ENCODE measurements at regions not wholly inside any gene's neighbourhood (a gene's known extent, or its start where the extent isn't known, plus 50 kb on each side); places are given as distances from the start of the nearest gene placed in this dataset.

- H3K36me3 Mint-ChIP-seq (ENCODE audit: unreplicated experiment) = peaks cover 7% of the 10 kb centered on the region
- H3K27ac Mint-ChIP-seq (ENCODE audit: unreplicated experiment) = no peak overlapping the region
- no peaks in the 10 kb centered on the region for H3K4me1 Mint-ChIP-seq (ENCODE audit: low read depth, unreplicated experiment)
- no peak for TF ChIP-seq CTCF (IDR thresholded peaks at IDR 0.05; ENCODE audit: partially characterized antibody, unreplicated experiment)
- no peak overlapping the region for H3K4me3 Mint-ChIP-seq (ENCODE audit: unreplicated experiment)
- DNase-seq = no peak
- no peaks in the 10 kb centered on the region for H3K27me3 Mint-ChIP-seq (ENCODE audit: unreplicated experiment)
- peaks cover 4% of the 10 kb centered on the region for H3K9me3 Mint-ChIP-seq (ENCODE audit: unreplicated experiment)
These were observed 488.7 kb downstream of the TRIML1 start for GRCh38 chr4:188627892-188628291.

GRCh38 chr4:188639479-188640100, 500.3 kb downstream of the TRIML1 start:
- no peaks in the 10 kb centered on the region for H3K27me3 Mint-ChIP-seq (ENCODE audit: unreplicated experiment)
- H3K4me3 Mint-ChIP-seq (ENCODE audit: unreplicated experiment) = no peak overlapping the region
- no peaks in the 10 kb centered on the region for H3K36me3 Mint-ChIP-seq (ENCODE audit: unreplicated experiment)
- peak overlapping the region; percentile 40 for H3K27ac Mint-ChIP-seq (ENCODE audit: unreplicated experiment)
- no peak for TF ChIP-seq CTCF (IDR thresholded peaks at IDR 0.05; ENCODE audit: partially characterized antibody, unreplicated experiment)
- no peaks in the 10 kb centered on the region for H3K4me1 Mint-ChIP-seq (ENCODE audit: low read depth, unreplicated experiment)
- H3K9me3 Mint-ChIP-seq (ENCODE audit: unreplicated experiment) = no peaks in the 10 kb centered on the region
- DNase-seq = no peak

- Mint-ChIP-seq H3K27me3 (ENCODE audit: unreplicated experiment) (no peaks in the 10 kb centered on the region), H3K4me3 (ENCODE audit: unreplicated experiment) (no peak overlapping the region)
- no peak for DNase-seq
These were observed 508.7 kb downstream of the TRIML1 start for GRCh38 chr4:188647820-188648370.

GRCh38 chr4:188649635-188650034, 510.4 kb downstream of the TRIML1 start:
- Mint-ChIP-seq H3K36me3 (ENCODE audit: unreplicated experiment) (no peaks in the 10 kb centered on the region), H3K9me3 (ENCODE audit: unreplicated experiment) (no peaks in the 10 kb centered on the region), H3K4me1 (ENCODE audit: low read depth, unreplicated experiment) (no peaks in the 10 kb centered on the region), H3K4me3 (ENCODE audit: unreplicated experiment) (no peak overlapping the region), H3K27me3 (ENCODE audit: unreplicated experiment) (no peaks in the 10 kb centered on the region), H3K27ac (ENCODE audit: unreplicated experiment) (no peak overlapping the region)
- TF ChIP-seq CTCF (IDR thresholded peaks at IDR 0.05; ENCODE audit: partially characterized antibody, unreplicated experiment) = no peak
- no peak for DNase-seq

More at GRCh38 chr4:188647820-188648370, 508.7 kb downstream of the TRIML1 start:
- no peaks in the 10 kb centered on the region for H3K36me3 Mint-ChIP-seq (ENCODE audit: unreplicated experiment)
- TF ChIP-seq CTCF (IDR thresholded peaks at IDR 0.05; ENCODE audit: partially characterized antibody, unreplicated experiment) = no peak
- H3K9me3 Mint-ChIP-seq (ENCODE audit: unreplicated experiment) = no peaks in the 10 kb centered on the region
- H3K27ac Mint-ChIP-seq (ENCODE audit: unreplicated experiment) = no peak overlapping the region
- H3K4me1 Mint-ChIP-seq (ENCODE audit: low read depth, unreplicated experiment) = no peaks in the 10 kb centered on the region

- H3K36me3 Mint-ChIP-seq (ENCODE audit: unreplicated experiment) = no peaks in the 10 kb centered on the region
- H3K27ac Mint-ChIP-seq (ENCODE audit: unreplicated experiment) = no peak overlapping the region
- H3K27me3 Mint-ChIP-seq (ENCODE audit: unreplicated experiment) = no peaks in the 10 kb centered on the region
- H3K9me3 Mint-ChIP-seq (ENCODE audit: unreplicated experiment) = no peaks in the 10 kb centered on the region
- no peak for DNase-seq
- TF ChIP-seq CTCF (IDR thresholded peaks at IDR 0.05; ENCODE audit: partially characterized antibody, unreplicated experiment) = no peak
- no peak overlapping the region for H3K4me3 Mint-ChIP-seq (ENCODE audit: unreplicated experiment)
- H3K4me1 Mint-ChIP-seq (ENCODE audit: low read depth, unreplicated experiment) = no peaks in the 10 kb centered on the region
These were observed 511.3 kb downstream of the TRIML1 start for GRCh38 chr4:188650516-188650915.

Measured in glutamatergic neuron (in vitro differentiated cells).